ENCODE measurements at regions not wholly inside any gene's neighbourhood (a gene's known extent, or its start where the extent isn't known, plus 50 kb on each side); places are given as distances from the start of the nearest gene placed in this dataset.
"Not testable (repeated sequence)": the region's sequence is repeated elsewhere in the genome, so short reads cannot be mapped to it uniquely, and the experiment has no call there.

DNA sequence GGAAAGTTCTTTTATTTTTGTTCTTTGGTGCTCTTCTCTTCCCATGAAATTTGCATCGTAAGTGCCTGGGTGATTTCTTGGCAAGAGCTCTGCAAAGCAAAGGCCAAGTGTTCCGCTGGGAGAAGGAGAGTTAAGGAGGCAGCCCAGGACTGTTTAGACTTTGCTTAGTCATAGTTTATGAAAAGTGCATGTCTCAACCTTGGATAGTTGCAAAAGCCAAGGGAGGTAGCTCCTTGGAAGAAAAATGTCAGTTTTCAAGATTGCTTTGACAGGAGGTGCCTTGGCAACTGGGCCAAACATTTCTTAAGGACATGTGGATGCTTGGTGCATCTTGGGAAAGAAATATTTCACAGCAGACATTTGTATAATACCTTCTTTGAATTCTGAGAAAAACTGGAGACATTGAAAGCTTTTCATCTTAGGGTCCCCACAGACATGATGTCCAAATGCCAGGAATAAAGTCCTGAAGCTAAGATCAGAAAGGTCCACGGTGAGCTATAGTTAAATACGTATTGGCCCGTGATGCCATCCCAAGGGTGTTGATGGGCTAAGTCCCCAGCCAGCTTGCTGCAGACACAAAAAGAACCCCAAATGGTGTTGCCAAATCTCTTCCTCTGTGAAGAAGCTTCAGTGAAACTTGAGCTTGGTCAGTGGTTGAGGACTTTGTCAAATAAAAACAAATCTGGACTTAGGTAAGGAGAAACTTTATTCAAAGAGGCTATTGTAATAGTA is 96.3 kb upstream of the THUMPD2 start:
- Mint-ChIP-seq H3K36me3 (ENCODE audit: insufficient read depth) (no peaks in the 10 kb centered on the region), H3K27ac (ENCODE audit: low read depth) (no peak overlapping the region), H3K9me3 (no peaks in the 10 kb centered on the region), H3K4me3 (no peak overlapping the region), H3K27me3 (peaks cover 8% of the 10 kb centered on the region), H3K4me1 (no peaks in the 10 kb centered on the region)
- DNase-seq (ENCODE audit: low spot score in 2 of 2), result no peak
- ATAC-seq (replicated peaks; ENCODE audit: extremely low read depth, poor library complexity, severe bottlenecking), result no peak

- H3K27me3 Mint-ChIP-seq, result peaks cover 10% of the 10 kb centered on the region
Observed at GRCh38 chr2:39874236-39874635, 95.2 kb upstream of the THUMPD2 start.

GRCh38 chr2:39873586-39873985 is 94.5 kb upstream of the THUMPD2 start:
- no peak for DNase-seq (ENCODE audit: low spot score in 2 of 2)
- no peaks in the 10 kb centered on the region for H3K36me3 Mint-ChIP-seq (ENCODE audit: insufficient read depth)

More at GRCh38 chr2:39874236-39874635, 95.2 kb upstream of the THUMPD2 start:
- DNase-seq (ENCODE audit: low spot score in 2 of 2) (no peak), ATAC-seq (replicated peaks; ENCODE audit: extremely low read depth, poor library complexity, severe bottlenecking) (no peak)
- no peak overlapping the region for H3K4me3 Mint-ChIP-seq
- H3K36me3 Mint-ChIP-seq (ENCODE audit: insufficient read depth), result no peaks in the 10 kb centered on the region
- no peaks in the 10 kb centered on the region for H3K9me3 Mint-ChIP-seq
- H3K4me1 Mint-ChIP-seq, result no peaks in the 10 kb centered on the region
- H3K27ac Mint-ChIP-seq (ENCODE audit: low read depth), result no peak overlapping the region

DNA sequence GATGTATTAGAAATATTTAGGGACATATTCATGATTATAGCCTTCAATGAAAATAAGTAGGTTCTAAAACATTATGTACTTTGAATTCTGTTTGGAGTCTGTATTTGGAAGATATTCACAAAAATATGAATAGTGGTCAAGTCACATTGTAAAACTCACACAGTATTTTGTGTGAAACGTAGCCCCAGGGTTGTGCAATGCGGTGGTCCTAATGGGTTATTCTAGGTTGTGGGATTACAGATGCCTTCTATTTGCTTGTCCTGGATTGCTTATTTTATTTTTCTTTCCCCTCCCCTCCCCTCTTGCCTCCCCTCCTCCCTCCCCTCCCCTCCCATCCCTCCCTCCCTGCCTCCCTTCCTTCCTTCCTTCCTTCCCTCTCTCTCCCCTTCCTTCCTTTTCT is 93.7 kb upstream of the THUMPD2 start:
- no peaks in the 10 kb centered on the region for H3K36me3 Mint-ChIP-seq (ENCODE audit: insufficient read depth)
- no peaks in the 10 kb centered on the region for H3K4me1 Mint-ChIP-seq
- peaks cover 10% of the 10 kb centered on the region for H3K27me3 Mint-ChIP-seq
- no peaks in the 10 kb centered on the region for H3K9me3 Mint-ChIP-seq
- no peak overlapping the region for H3K4me3 Mint-ChIP-seq
- H3K27ac Mint-ChIP-seq (ENCODE audit: low read depth), result no peak overlapping the region
- DNase-seq (ENCODE audit: low spot score in 2 of 2), result no peak
- no peak for ATAC-seq (replicated peaks; ENCODE audit: extremely low read depth, poor library complexity, severe bottlenecking)

More at GRCh38 chr2:39873586-39873985, 94.5 kb upstream of the THUMPD2 start:
- Mint-ChIP-seq H3K4me1 (no peaks in the 10 kb centered on the region), H3K9me3 (no peaks in the 10 kb centered on the region), H3K4me3 (no peak overlapping the region), H3K27me3 (peaks cover 10% of the 10 kb centered on the region), H3K27ac (ENCODE audit: low read depth) (no peak overlapping the region)
- no peak for ATAC-seq (replicated peaks; ENCODE audit: extremely low read depth, poor library complexity, severe bottlenecking)

GRCh38 chr2:39871291-39871761 is 92.3 kb upstream of the THUMPD2 start:
- Mint-ChIP-seq H3K36me3 (ENCODE audit: insufficient read depth) (no peaks in the 10 kb centered on the region), H3K27me3 (peaks cover 10% of the 10 kb centered on the region), H3K4me1 (no peaks in the 10 kb centered on the region), H3K4me3 (no peak overlapping the region), H3K9me3 (no peaks in the 10 kb centered on the region), H3K27ac (ENCODE audit: low read depth) (no peak overlapping the region)
- DNase-seq (ENCODE audit: low spot score in 2 of 2), result no peak
- no peak for ATAC-seq (replicated peaks; ENCODE audit: extremely low read depth, poor library complexity, severe bottlenecking)

GRCh38 chr2:39870871-39871270 is 91.8 kb upstream of the THUMPD2 start:
- ATAC-seq (replicated peaks; ENCODE audit: extremely low read depth, poor library complexity, severe bottlenecking), result no peak
- Mint-ChIP-seq H3K4me1 (no peaks in the 10 kb centered on the region), H3K9me3 (no peaks in the 10 kb centered on the region), H3K27ac (ENCODE audit: low read depth) (no peak overlapping the region), H3K27me3 (peaks cover 10% of the 10 kb centered on the region), H3K4me3 (no peak overlapping the region), H3K36me3 (ENCODE audit: insufficient read depth) (no peaks in the 10 kb centered on the region)
- DNase-seq (ENCODE audit: low spot score in 2 of 2), result no peak

DNA sequence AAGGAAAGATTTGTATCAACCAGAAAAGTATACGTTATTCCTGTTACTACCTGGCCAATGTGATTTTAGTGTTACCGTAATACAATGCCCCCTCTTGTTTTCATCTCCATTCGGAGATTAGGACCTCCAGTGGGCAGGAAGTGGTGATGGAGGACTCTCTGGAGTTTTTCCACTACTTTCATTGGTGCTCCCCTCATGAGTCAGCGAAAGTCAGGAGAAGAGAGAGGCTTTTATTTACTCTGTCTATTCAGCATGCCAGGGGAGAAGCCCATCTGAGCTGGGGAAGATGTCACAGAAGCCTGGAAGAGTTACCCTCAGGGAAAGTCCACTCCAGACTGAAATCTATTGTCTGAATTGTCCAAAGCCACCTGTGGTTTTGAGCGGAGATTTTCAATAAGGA is 88.2 kb upstream of the THUMPD2 start:
- H3K27me3 Mint-ChIP-seq, result peaks cover 28% of the 10 kb centered on the region
- H3K27ac Mint-ChIP-seq (ENCODE audit: low read depth), result no peak overlapping the region
- DNase-seq (ENCODE audit: low spot score in 2 of 2) (no peak), ATAC-seq (replicated peaks; ENCODE audit: extremely low read depth, poor library complexity, severe bottlenecking) (no peak)
- no peaks in the 10 kb centered on the region for H3K4me1 Mint-ChIP-seq
- H3K9me3 Mint-ChIP-seq, result peaks cover 10% of the 10 kb centered on the region
- H3K4me3 Mint-ChIP-seq, result no peak overlapping the region
- H3K36me3 Mint-ChIP-seq (ENCODE audit: insufficient read depth), result no peaks in the 10 kb centered on the region

- H3K4me3 Mint-ChIP-seq, result no peak overlapping the region
- H3K4me1 Mint-ChIP-seq, result no peaks in the 10 kb centered on the region
- DNase-seq (ENCODE audit: low spot score in 2 of 2) (no peak), ATAC-seq (replicated peaks; ENCODE audit: extremely low read depth, poor library complexity, severe bottlenecking) (no peak)
- no peak overlapping the region for H3K27ac Mint-ChIP-seq (ENCODE audit: low read depth)
- H3K36me3 Mint-ChIP-seq (ENCODE audit: insufficient read depth), result no peaks in the 10 kb centered on the region
- peaks cover 10% of the 10 kb centered on the region for H3K9me3 Mint-ChIP-seq
- H3K27me3 Mint-ChIP-seq, result peaks cover 28% of the 10 kb centered on the region
Observed at GRCh38 chr2:39865751-39866150, 86.7 kb upstream of the THUMPD2 start.

- not testable (repeated sequence) for ATAC-seq (replicated peaks; ENCODE audit: extremely low read depth, poor library complexity, severe bottlenecking); H3K36me3 Mint-ChIP-seq (ENCODE audit: insufficient read depth); H3K4me3 Mint-ChIP-seq; DNase-seq (ENCODE audit: low spot score in 2 of 2); H3K27ac Mint-ChIP-seq (ENCODE audit: low read depth); H3K4me1 Mint-ChIP-seq
- H3K9me3 Mint-ChIP-seq, result peaks cover 10% of the 10 kb centered on the region
- peaks cover 27% of the 10 kb centered on the region for H3K27me3 Mint-ChIP-seq
Observed at GRCh38 chr2:39863672-39864071, 84.6 kb upstream of the THUMPD2 start.

- DNase-seq (ENCODE audit: low spot score in 2 of 2), result no peak
- no peak overlapping the region for H3K27ac Mint-ChIP-seq (ENCODE audit: low read depth)
- H3K4me1 Mint-ChIP-seq, result no peaks in the 10 kb centered on the region
- no peak for ATAC-seq (replicated peaks; ENCODE audit: extremely low read depth, poor library complexity, severe bottlenecking)
- peaks cover 41% of the 10 kb centered on the region for H3K27me3 Mint-ChIP-seq
- H3K36me3 Mint-ChIP-seq (ENCODE audit: insufficient read depth), result no peaks in the 10 kb centered on the region
- peaks cover 10% of the 10 kb centered on the region for H3K9me3 Mint-ChIP-seq
- H3K4me3 Mint-ChIP-seq, result no peak overlapping the region
Observed at GRCh38 chr2:39860538-39860937, 81.5 kb upstream of the THUMPD2 start.

GRCh38 chr2:39858677-39859076 is 79.6 kb upstream of the THUMPD2 start:
- no peak for ATAC-seq (replicated peaks; ENCODE audit: extremely low read depth, poor library complexity, severe bottlenecking)
- H3K4me3 Mint-ChIP-seq, result no peak overlapping the region
- no peaks in the 10 kb centered on the region for H3K36me3 Mint-ChIP-seq (ENCODE audit: insufficient read depth)
- no peak overlapping the region for H3K27ac Mint-ChIP-seq (ENCODE audit: low read depth)
- DNase-seq (ENCODE audit: low spot score in 2 of 2), result no peak
- H3K27me3 Mint-ChIP-seq, result peaks cover 29% of the 10 kb centered on the region
- H3K4me1 Mint-ChIP-seq, result no peaks in the 10 kb centered on the region
- peaks cover 5% of the 10 kb centered on the region for H3K9me3 Mint-ChIP-seq

DNA sequence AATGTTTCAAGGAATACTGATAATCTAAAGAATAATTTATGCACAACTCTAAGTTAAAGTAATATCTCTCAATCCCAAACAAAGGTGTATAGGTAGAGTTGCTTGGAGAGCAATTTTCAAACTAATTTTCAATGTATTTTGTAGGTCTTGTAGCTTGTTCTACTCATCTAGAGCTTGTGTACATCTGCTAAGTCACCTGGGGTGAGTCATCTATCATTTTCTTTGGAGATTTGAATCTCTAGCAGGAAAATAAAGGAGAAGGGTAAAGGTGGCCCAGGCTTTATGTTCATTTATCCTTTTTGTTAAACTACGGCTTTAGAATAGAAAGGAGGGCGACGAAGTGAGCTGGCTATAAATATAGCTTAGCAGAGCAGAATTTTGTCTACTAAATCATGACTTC is 76.8 kb upstream of the THUMPD2 start:
- H3K9me3 Mint-ChIP-seq, result no peaks in the 10 kb centered on the region
- DNase-seq (ENCODE audit: low spot score in 2 of 2), result no peak
- H3K27ac Mint-ChIP-seq (ENCODE audit: low read depth), result no peak overlapping the region
- no peak overlapping the region for H3K4me3 Mint-ChIP-seq
- ATAC-seq (replicated peaks; ENCODE audit: extremely low read depth, poor library complexity, severe bottlenecking), result no peak
- H3K27me3 Mint-ChIP-seq, result peaks cover 24% of the 10 kb centered on the region
- H3K4me1 Mint-ChIP-seq, result no peaks in the 10 kb centered on the region
- no peaks in the 10 kb centered on the region for H3K36me3 Mint-ChIP-seq (ENCODE audit: insufficient read depth)

GRCh38 chr2:39854771-39855170 is 75.7 kb upstream of the THUMPD2 start:
- Mint-ChIP-seq H3K36me3 (ENCODE audit: insufficient read depth) (no peaks in the 10 kb centered on the region), H3K27me3 (peaks cover 24% of the 10 kb centered on the region), H3K27ac (ENCODE audit: low read depth) (no peak overlapping the region), H3K9me3 (no peaks in the 10 kb centered on the region), H3K4me1 (no peaks in the 10 kb centered on the region), H3K4me3 (no peak overlapping the region)
- no peak for DNase-seq (ENCODE audit: low spot score in 2 of 2)
- ATAC-seq (replicated peaks; ENCODE audit: extremely low read depth, poor library complexity, severe bottlenecking), result no peak
